Astrocyte of the cerebellum (primary cell): ENCODE measurements at regions not wholly inside any gene's neighbourhood (a gene's known extent, or its start where the extent isn't known, plus 50 kb on each side); places are given as distances from the start of the nearest gene placed in this dataset.

Source experiments
- DNase-seq: peaks from one replicate; pipeline ENCODE4 v3.0.0-alpha.2; 2011; ENCODE audit warnings: low read depth
- H3K4me3 ChIP-seq: 2 replicates; pipeline ENCODE4 v1.5.1; 2011; ENCODE audit warnings: mild to moderate bottlenecking, low read depth, low read length, moderate library complexity
- CTCF ChIP-seq: IDR thresholded peaks from 2 replicates; pipeline ENCODE4 v1.5.1; 2012; ENCODE audit warnings: low read length, low read depth, moderate library complexity, mild to moderate bottlenecking; ENCODE audit errors: missing control alignments
- in situ Hi-C: cut with HindIII; loops from 2 replicates; pipeline ENCODE4 v1.10.0; 2017; ENCODE audit warnings: low sequenced_read_pairs

DNA sequence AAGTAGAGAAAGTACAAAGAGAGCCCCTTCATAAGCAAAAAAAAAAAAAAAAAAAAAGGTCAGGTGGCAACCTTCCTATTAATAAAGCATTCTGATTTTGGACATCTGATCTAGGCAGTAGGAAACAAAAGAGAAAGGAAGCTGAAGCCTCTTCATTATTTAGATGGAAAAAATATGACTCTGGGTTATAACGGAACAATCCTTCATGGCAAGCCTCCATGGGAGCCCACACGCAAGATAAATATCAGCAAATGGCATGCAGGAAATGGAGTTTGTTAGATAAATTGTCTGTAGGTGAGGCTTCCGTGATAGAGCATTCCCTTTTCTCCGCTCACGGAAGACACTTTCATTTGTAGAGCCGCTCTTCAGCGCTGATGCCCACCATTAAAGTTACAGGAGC lies 381.0 kb downstream of the TTLL7 start:
- H3K4me3 ChIP-seq: no peak overlapping the region
- in situ Hi-C loops: no loop called here
- no peak for DNase-seq
- no peak for TF ChIP-seq CTCF

- no peak for DNase-seq
- in situ Hi-C loops: no loop called here
- no peak for TF ChIP-seq CTCF
- H3K4me3 ChIP-seq: no peak overlapping the region
Measured at GRCh38 chr1:83615370-83615769, 383.6 kb downstream of the TTLL7 start.

DNA sequence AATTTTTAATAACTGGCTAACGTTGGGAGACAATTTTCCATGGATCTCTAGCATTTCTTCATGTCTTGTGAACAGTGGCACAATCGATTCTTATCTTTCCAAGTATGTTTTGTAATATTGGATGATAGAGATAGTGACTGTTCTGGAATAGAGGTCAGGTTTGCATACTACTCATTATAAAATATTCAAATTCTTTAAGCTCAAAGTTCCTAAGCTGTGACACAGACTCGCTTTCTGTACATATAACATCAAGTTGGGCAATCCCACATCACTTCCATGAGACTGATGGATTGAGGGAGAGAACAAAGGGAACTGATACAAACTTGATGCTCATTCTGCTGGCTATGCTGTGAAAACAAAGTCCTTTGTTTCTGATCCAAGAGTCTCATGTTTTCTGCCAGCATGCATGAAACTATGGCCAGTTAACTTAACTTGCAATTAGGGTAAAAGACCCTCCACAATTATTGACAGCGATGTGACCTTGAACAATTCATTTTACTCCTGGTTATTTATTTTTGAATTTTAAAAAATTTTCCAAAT lies 392.4 kb downstream of the TTLL7 start:
- no peak overlapping the region for H3K4me3 ChIP-seq
- in situ Hi-C loops: no loop called here
- no peak for TF ChIP-seq CTCF
- DNase-seq: no peak

DNA sequence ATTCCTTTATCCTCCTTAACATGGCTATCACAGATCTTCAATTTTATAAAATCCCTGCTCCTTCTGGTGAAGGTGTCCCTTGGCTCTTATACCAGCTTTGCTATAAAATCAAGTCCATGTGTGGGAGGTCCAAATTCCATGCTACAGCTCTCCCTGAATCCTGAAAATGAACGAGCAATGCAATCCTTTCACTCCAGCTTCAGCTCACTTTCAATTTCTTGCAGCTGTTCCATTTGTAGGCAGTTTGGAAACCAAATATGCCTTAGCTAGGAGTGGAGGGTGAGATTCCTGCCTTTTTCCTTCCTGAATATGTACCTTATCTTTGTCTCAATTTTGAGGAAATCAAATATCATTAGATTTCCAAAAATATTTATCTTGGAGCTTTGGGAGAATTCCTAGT lies 402.6 kb downstream of the TTLL7 start:
- no peak for DNase-seq
- in situ Hi-C loops: no loop called here
- no peak for TF ChIP-seq CTCF
- H3K4me3 ChIP-seq: no peak overlapping the region

DNA sequence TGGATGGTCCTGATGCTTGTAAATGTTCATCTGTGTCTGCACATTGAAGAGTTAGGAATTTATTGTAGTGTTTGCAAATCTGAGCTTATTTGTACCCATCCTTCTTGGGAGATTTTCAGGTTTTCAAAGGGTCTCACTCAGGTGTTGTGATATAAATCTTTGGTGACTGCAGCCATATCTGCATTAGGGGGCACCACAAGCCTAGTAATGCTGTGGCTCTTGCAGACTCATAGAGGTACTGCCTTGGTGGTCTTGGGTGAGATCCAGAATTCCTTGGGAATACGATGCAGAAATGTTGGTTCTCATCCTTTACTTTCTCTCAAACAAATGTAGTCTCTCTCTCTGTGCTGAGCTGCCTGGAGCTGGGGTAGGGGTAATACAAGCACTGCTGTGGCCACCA lies 405.9 kb downstream of the TTLL7 start:
- DNase-seq: no peak
- TF ChIP-seq CTCF: no peak
- in situ Hi-C loops: no loop called here
- H3K4me3 ChIP-seq: no peak overlapping the region

GRCh38 chr1:83588140-83588539 lies 410.8 kb downstream of the TTLL7 start:
- DNase-seq: no peak
- no peak overlapping the region for H3K4me3 ChIP-seq
- TF ChIP-seq CTCF: no peak
- in situ Hi-C loops: no loop called here
